ENCODE measurements at regions not wholly inside any gene's neighbourhood (a gene's known extent, or its start where the extent isn't known, plus 50 kb on each side); places are given as distances from the start of the nearest gene placed in this dataset.
"Not testable (repeated sequence)": the region's sequence is repeated elsewhere in the genome, so short reads cannot be mapped to it uniquely, and the experiment has no call there.

GRCh38 chr1:104288322-104288721, 538.6 kb downstream of the AMY1C start:
- not testable (repeated sequence) for H3K9me3 ChIP-seq (ENCODE audit: control insufficient read depth, low read length); H3K27ac ChIP-seq (ENCODE audit: low read depth, low read length, severe bottlenecking); H3K4me1 ChIP-seq (ENCODE audit: control insufficient read depth, insufficient read depth, low read length, poor library complexity, severe bottlenecking); H3K4me3 ChIP-seq (ENCODE audit: extremely low read depth, insufficient read depth, low read length, poor library complexity, severe bottlenecking); H3K36me3 ChIP-seq (ENCODE audit: control insufficient read depth, insufficient read depth, low read length)
- 80 to 89% methylated on average over 1 to 3 of the region's 4 CpGs for WGBS, 2 experiments (ENCODE audit: insufficient coverage in 2 of 2)

- WGBS, 2 experiments (ENCODE audit: insufficient coverage in 2 of 2), result no CpG with 5 or more reads among the region's 1 CpG
Observed at GRCh38 chr1:104291156-104291555, 541.5 kb downstream of the AMY1C start.

GRCh38 chr1:104294259-104294658, 544.6 kb downstream of the AMY1C start:
- 83% methylated on average over 1 of the region's 3 CpGs; no CpG with 5 or more reads in 1 of the 2 experiments for WGBS, 2 experiments (ENCODE audit: insufficient coverage in 2 of 2)
- H3K27ac ChIP-seq (ENCODE audit: low read depth, low read length, severe bottlenecking), result no peak overlapping the region
- H3K4me3 ChIP-seq (ENCODE audit: extremely low read depth, insufficient read depth, low read length, poor library complexity, severe bottlenecking), result no peak overlapping the region
- H3K9me3 ChIP-seq (ENCODE audit: control insufficient read depth, low read length), result no peaks in the 10 kb centered on the region
- no peaks in the 10 kb centered on the region for H3K36me3 ChIP-seq (ENCODE audit: control insufficient read depth, insufficient read depth, low read length)
- H3K4me1 ChIP-seq (ENCODE audit: control insufficient read depth, insufficient read depth, low read length, poor library complexity, severe bottlenecking), result peaks cover 5% of the 10 kb centered on the region

More at GRCh38 chr1:104291156-104291555, 541.5 kb downstream of the AMY1C start:
- H3K27ac ChIP-seq (ENCODE audit: low read depth, low read length, severe bottlenecking), result no peak overlapping the region
- H3K4me3 ChIP-seq (ENCODE audit: extremely low read depth, insufficient read depth, low read length, poor library complexity, severe bottlenecking), result no peak overlapping the region
- H3K36me3 ChIP-seq (ENCODE audit: control insufficient read depth, insufficient read depth, low read length), result no peaks in the 10 kb centered on the region
- H3K4me1 ChIP-seq (ENCODE audit: control insufficient read depth, insufficient read depth, low read length, poor library complexity, severe bottlenecking), result peaks cover 5% of the 10 kb centered on the region
- no peaks in the 10 kb centered on the region for H3K9me3 ChIP-seq (ENCODE audit: control insufficient read depth, low read length)

GRCh38 chr1:104295511-104295910, 545.8 kb downstream of the AMY1C start:
- Histone ChIP-seq H3K4me1 (ENCODE audit: control insufficient read depth, insufficient read depth, low read length, poor library complexity, severe bottlenecking) (peaks cover 4% of the 10 kb centered on the region), H3K4me3 (ENCODE audit: extremely low read depth, insufficient read depth, low read length, poor library complexity, severe bottlenecking) (no peak overlapping the region), H3K36me3 (ENCODE audit: control insufficient read depth, insufficient read depth, low read length) (no peaks in the 10 kb centered on the region), H3K9me3 (ENCODE audit: control insufficient read depth, low read length) (no peaks in the 10 kb centered on the region), H3K27ac (ENCODE audit: low read depth, low read length, severe bottlenecking) (no peak overlapping the region)
- WGBS, 2 experiments (ENCODE audit: insufficient coverage in 2 of 2), result 67% methylated on average over 1 of the region's 3 CpGs; no CpG with 5 or more reads in 1 of the 2 experiments

- no CpG with 5 or more reads among the region's 1 CpG for WGBS, 2 experiments (ENCODE audit: insufficient coverage in 2 of 2)
- Histone ChIP-seq H3K4me3 (ENCODE audit: extremely low read depth, insufficient read depth, low read length, poor library complexity, severe bottlenecking) (no peak overlapping the region), H3K9me3 (ENCODE audit: control insufficient read depth, low read length) (no peaks in the 10 kb centered on the region), H3K36me3 (ENCODE audit: control insufficient read depth, insufficient read depth, low read length) (no peaks in the 10 kb centered on the region), H3K27ac (ENCODE audit: low read depth, low read length, severe bottlenecking) (no peak overlapping the region), H3K4me1 (ENCODE audit: control insufficient read depth, insufficient read depth, low read length, poor library complexity, severe bottlenecking) (no peaks in the 10 kb centered on the region)
Observed at GRCh38 chr1:104309673-104310072, 560.0 kb downstream of the AMY1C start.

GRCh38 chr1:104315823-104316222, 566.1 kb downstream of the AMY1C start:
- no peaks in the 10 kb centered on the region for H3K4me1 ChIP-seq (ENCODE audit: control insufficient read depth, insufficient read depth, low read length, poor library complexity, severe bottlenecking)
- 100% methylated on average over 2 of the region's 2 CpGs for WGBS, 2 experiments (ENCODE audit: insufficient coverage in 2 of 2)
- no peaks in the 10 kb centered on the region for H3K9me3 ChIP-seq (ENCODE audit: control insufficient read depth, low read length)
- no peaks in the 10 kb centered on the region for H3K36me3 ChIP-seq (ENCODE audit: control insufficient read depth, insufficient read depth, low read length)
- no peak overlapping the region for H3K27ac ChIP-seq (ENCODE audit: low read depth, low read length, severe bottlenecking)
- H3K4me3 ChIP-seq (ENCODE audit: extremely low read depth, insufficient read depth, low read length, poor library complexity, severe bottlenecking), result no peak overlapping the region

- no peaks in the 10 kb centered on the region for H3K9me3 ChIP-seq (ENCODE audit: control insufficient read depth, low read length)
- no peak overlapping the region for H3K27ac ChIP-seq (ENCODE audit: low read depth, low read length, severe bottlenecking)
- no peaks in the 10 kb centered on the region for H3K4me1 ChIP-seq (ENCODE audit: control insufficient read depth, insufficient read depth, low read length, poor library complexity, severe bottlenecking)
- WGBS, 2 experiments (ENCODE audit: insufficient coverage in 2 of 2), result no CpG with 5 or more reads among the region's 2 CpGs
- H3K4me3 ChIP-seq (ENCODE audit: extremely low read depth, insufficient read depth, low read length, poor library complexity, severe bottlenecking), result no peak overlapping the region
- no peaks in the 10 kb centered on the region for H3K36me3 ChIP-seq (ENCODE audit: control insufficient read depth, insufficient read depth, low read length)
Observed at GRCh38 chr1:104322131-104322530, 572.4 kb downstream of the AMY1C start.

GRCh38 chr1:104329278-104329677, 579.6 kb downstream of the AMY1C start:
- H3K36me3 ChIP-seq (ENCODE audit: control insufficient read depth, insufficient read depth, low read length), result no peaks in the 10 kb centered on the region
- no peak overlapping the region for H3K4me3 ChIP-seq (ENCODE audit: extremely low read depth, insufficient read depth, low read length, poor library complexity, severe bottlenecking)
- no peaks in the 10 kb centered on the region for H3K4me1 ChIP-seq (ENCODE audit: control insufficient read depth, insufficient read depth, low read length, poor library complexity, severe bottlenecking)
- 92 to 95% methylated on average over 4 of the region's 4 CpGs for WGBS, 2 experiments (ENCODE audit: insufficient coverage in 2 of 2)
- H3K27ac ChIP-seq (ENCODE audit: low read depth, low read length, severe bottlenecking), result no peak overlapping the region
- no peaks in the 10 kb centered on the region for H3K9me3 ChIP-seq (ENCODE audit: control insufficient read depth, low read length)

GRCh38 chr1:104331763-104332162, 582.1 kb downstream of the AMY1C start:
- H3K27ac ChIP-seq (ENCODE audit: low read depth, low read length, severe bottlenecking), result no peak overlapping the region
- H3K4me1 ChIP-seq (ENCODE audit: control insufficient read depth, insufficient read depth, low read length, poor library complexity, severe bottlenecking), result no peaks in the 10 kb centered on the region
- H3K36me3 ChIP-seq (ENCODE audit: control insufficient read depth, insufficient read depth, low read length), result no peaks in the 10 kb centered on the region
- 60 to 86% methylated on average over 1 to 2 of the region's 3 CpGs for WGBS, 2 experiments (ENCODE audit: insufficient coverage in 2 of 2)
- no peaks in the 10 kb centered on the region for H3K9me3 ChIP-seq (ENCODE audit: control insufficient read depth, low read length)
- no peak overlapping the region for H3K4me3 ChIP-seq (ENCODE audit: extremely low read depth, insufficient read depth, low read length, poor library complexity, severe bottlenecking)

- not testable (repeated sequence) for H3K36me3 ChIP-seq (ENCODE audit: control insufficient read depth, insufficient read depth, low read length); H3K4me1 ChIP-seq (ENCODE audit: control insufficient read depth, insufficient read depth, low read length, poor library complexity, severe bottlenecking); H3K4me3 ChIP-seq (ENCODE audit: extremely low read depth, insufficient read depth, low read length, poor library complexity, severe bottlenecking); H3K27ac ChIP-seq (ENCODE audit: low read depth, low read length, severe bottlenecking); H3K9me3 ChIP-seq (ENCODE audit: control insufficient read depth, low read length)
- WGBS, 2 experiments (ENCODE audit: insufficient coverage in 2 of 2), result 70 to 88% methylated on average over 1 to 4 of the region's 5 CpGs
Observed at GRCh38 chr1:104337927-104338326, 588.2 kb downstream of the AMY1C start.

GRCh38 chr1:104341944-104342343, 592.2 kb downstream of the AMY1C start:
- Histone ChIP-seq H3K4me3 (ENCODE audit: extremely low read depth, insufficient read depth, low read length, poor library complexity, severe bottlenecking) (no peak overlapping the region), H3K9me3 (ENCODE audit: control insufficient read depth, low read length) (no peaks in the 10 kb centered on the region), H3K36me3 (ENCODE audit: control insufficient read depth, insufficient read depth, low read length) (no peaks in the 10 kb centered on the region), H3K27ac (ENCODE audit: low read depth, low read length, severe bottlenecking) (no peak overlapping the region), H3K4me1 (ENCODE audit: control insufficient read depth, insufficient read depth, low read length, poor library complexity, severe bottlenecking) (no peaks in the 10 kb centered on the region)
- 43% methylated on average over 1 of the region's 3 CpGs; no CpG with 5 or more reads in 1 of the 2 experiments for WGBS, 2 experiments (ENCODE audit: insufficient coverage in 2 of 2)
